Neural cell (in vitro differentiated cells): ENCODE measurements at regions not wholly inside any gene's neighbourhood (a gene's known extent, or its start where the extent isn't known, plus 50 kb on each side); places are given as distances from the start of the nearest gene placed in this dataset.

Source experiments
- H2AFZ ChIP-seq: fragments of 200-600, 300-800 bp; sonication (generic), shearing (Covaris generic); 2 replicates; pipeline ENCODE4 v1.6.0; 2014; ENCODE audit warnings: low read depth, mild to moderate bottlenecking, antibody characterized with exemption, low read length, moderate library complexity
- H3F3A ChIP-seq: fragments of 200-600 bp; shearing (Covaris generic); 2 replicates; pipeline ENCODE4 v1.6.1; 2016; ENCODE audit warnings: mild to moderate bottlenecking, moderate library complexity, mixed read lengths, antibody characterized with exemption, low read length; ENCODE audit not compliant: insufficient read depth, poor library complexity, severe bottlenecking
- H3K27ac ChIP-seq: fragments of 200-600, 300-800 bp; sonication (generic), shearing (Covaris generic); 2 replicates; pipeline ENCODE4 v1.5.1; 2014; ENCODE audit warnings: mild to moderate bottlenecking, low read length, moderate library complexity
- H3K27me3 ChIP-seq: fragments of 300-800, 200-600 bp; sonication (generic), shearing (Covaris generic); 2 replicates; pipeline ENCODE4 v1.6.0; 2014; ENCODE audit warnings: mild to moderate bottlenecking, low read depth, low read length, moderate library complexity; ENCODE audit not compliant: insufficient read depth
- H3K36me3 ChIP-seq: fragments of 300-800, 200-600 bp; sonication (generic), shearing (Covaris generic); 2 replicates; pipeline ENCODE4 v1.5.1; 2014; ENCODE audit warnings: mild to moderate bottlenecking, antibody characterized with exemption, low read length, moderate library complexity; ENCODE audit not compliant: insufficient read depth
- H3K4me2 ChIP-seq: fragments of 300-800, 200-600 bp; sonication (generic), shearing (Covaris generic); 2 replicates; pipeline ENCODE4 v1.6.0; 2014; ENCODE audit warnings: mild to moderate bottlenecking, low read length
- H3K4me3 ChIP-seq: fragments of 300-800, 200-600 bp; sonication (generic), shearing (Covaris generic); 2 replicates; pipeline ENCODE4 v1.5.1; 2014; ENCODE audit warnings: mild to moderate bottlenecking, low read length, moderate library complexity
- H3K79me2 ChIP-seq: fragments of 200-600 bp; shearing (Covaris generic); replicated peaks from 2 replicates; pipeline ENCODE4 v1.6.0; 2014; ENCODE audit warnings: mild to moderate bottlenecking, low read length, moderate library complexity; ENCODE audit not compliant: insufficient read depth
- H3K9ac ChIP-seq: fragments of 300-800, 200-600 bp; sonication (generic), shearing (Covaris generic); 2 replicates; pipeline ENCODE4 v1.6.1; 2016; ENCODE audit warnings: mild to moderate bottlenecking, low read length, mixed read lengths
- H3K9me2 ChIP-seq: fragments of 200-600 bp; shearing (Covaris generic); 2 replicates; pipeline ENCODE4 v1.6.1; 2016; ENCODE audit warnings: mild to moderate bottlenecking, low read length, mixed read lengths; ENCODE audit not compliant: insufficient read depth
- H3K9me3 ChIP-seq: fragments of 200-600, 300-800 bp; sonication (generic), shearing (Covaris generic); 2 replicates; pipeline ENCODE4 v1.6.1; 2016; ENCODE audit warnings: mild to moderate bottlenecking, mixed run types, low read length, moderate library complexity, mixed read lengths
- H4K20me1 ChIP-seq: fragments of 200-600 bp; shearing (Covaris generic); 2 replicates; pipeline ENCODE4 v1.6.1; 2016; ENCODE audit warnings: mild to moderate bottlenecking, mixed run types; ENCODE audit not compliant: insufficient read depth
- CTCF ChIP-seq: fragments of 450-650 bp; IDR thresholded peaks from 2 replicates; pipeline ENCODE4 v1.5.1; 2014; ENCODE audit warnings: antibody characterized with exemption, mild to moderate bottlenecking, moderate library complexity; ENCODE audit not compliant: poor library complexity, severe bottlenecking
- EP300 ChIP-seq: fragments of 450-650 bp; conservative IDR thresholded peaks from 2 replicates; pipeline ENCODE4 v1.6.1; 2014; ENCODE audit warnings: antibody characterized with exemption, mild to moderate bottlenecking, moderate library complexity; ENCODE audit not compliant: poor library complexity, severe bottlenecking
- EZH2 ChIP-seq: fragments of 200-600, 300-800 bp; shearing (Covaris generic), sonication (generic); IDR thresholded peaks from 2 replicates; pipeline ENCODE4 v1.6.1; 2014; ENCODE audit warnings: antibody characterized with exemption, low read length, borderline replicate concordance, mild to moderate bottlenecking; ENCODE audit not compliant: insufficient read depth, poor library complexity, severe bottlenecking
- MXI1 ChIP-seq: fragments of 450-650 bp; conservative IDR thresholded peaks from 2 replicates; pipeline ENCODE4 v1.6.1; 2014; ENCODE audit warnings: antibody characterized with exemption, mild to moderate bottlenecking; ENCODE audit not compliant: poor library complexity, severe bottlenecking
- POLR2AphosphoS5 ChIP-seq: IDR thresholded peaks from 2 replicates; pipeline ENCODE4 v1.6.1; 2012
- RAD21 ChIP-seq: fragments of 450-650 bp; conservative IDR thresholded peaks from 2 replicates; pipeline ENCODE4 v1.6.1; 2014; ENCODE audit warnings: antibody characterized with exemption, mild to moderate bottlenecking, moderate library complexity
- REST ChIP-seq: IDR thresholded peaks from 2 replicates; pipeline ENCODE4 v1.6.1; 2012; ENCODE audit warnings: borderline replicate concordance
- SMC3 ChIP-seq: fragments of 450-650 bp; conservative IDR thresholded peaks from 2 replicates; pipeline ENCODE4 v1.6.1; 2014; ENCODE audit warnings: antibody characterized with exemption, mild to moderate bottlenecking, moderate library complexity; ENCODE audit not compliant: poor library complexity
- TAF1 ChIP-seq: IDR thresholded peaks from 2 replicates; pipeline ENCODE4 v1.6.1; 2012; ENCODE audit warnings: low read depth

- Histone ChIP-seq H3K9me3 (no peaks in the 10 kb centered on the region), H3F3A (no peaks in the 10 kb centered on the region), H3K9ac (no peak overlapping the region), H4K20me1 (no peaks in the 10 kb centered on the region), H3K4me2 (no peak overlapping the region), H3K4me3 (no peak overlapping the region), H2AFZ (no peak overlapping the region), H3K36me3 (no peaks in the 10 kb centered on the region), H3K79me2 (no peaks in the 10 kb centered on the region), H3K27me3 (no peaks in the 10 kb centered on the region), H3K9me2 (no peaks in the 10 kb centered on the region), H3K27ac (no peak overlapping the region)
- TF ChIP-seq CTCF: no peak
- no peak for TF ChIP-seq RAD21
- TF ChIP-seq TAF1: no peak
- TF ChIP-seq POLR2AphosphoS5: no peak
- no peak for TF ChIP-seq MXI1
- no peak for TF ChIP-seq EZH2
- TF ChIP-seq REST: no peak
- TF ChIP-seq EP300: no peak
- TF ChIP-seq SMC3: no peak
These were observed 337.9 kb downstream of the BRD1 start for GRCh38 chr22:49489821-49490220.

- no peaks in the 10 kb centered on the region for H3K36me3 ChIP-seq
- no peaks in the 10 kb centered on the region for H3K9me3 ChIP-seq
- H3K79me2 ChIP-seq: no peaks in the 10 kb centered on the region
- H3K9ac ChIP-seq: no peak overlapping the region
- H3K4me3 ChIP-seq: no peak overlapping the region
- no peaks in the 10 kb centered on the region for H3K9me2 ChIP-seq
- no peaks in the 10 kb centered on the region for H3K27me3 ChIP-seq
- H3K4me2 ChIP-seq: no peak overlapping the region
- no peaks in the 10 kb centered on the region for H4K20me1 ChIP-seq
- no peak overlapping the region for H3K27ac ChIP-seq
- no peaks in the 10 kb centered on the region for H3F3A ChIP-seq
- TF ChIP-seq MXI1: no peak
- TF ChIP-seq EP300: no peak
- TF ChIP-seq POLR2AphosphoS5: no peak
- no peak for TF ChIP-seq CTCF
- no peak for TF ChIP-seq REST
- no peak for TF ChIP-seq SMC3
- TF ChIP-seq RAD21: no peak
- no peak for TF ChIP-seq TAF1
- no peak overlapping the region for H2AFZ ChIP-seq
These were observed 338.7 kb downstream of the BRD1 start for GRCh38 chr22:49488943-49489342.
